CD4-positive, alpha-beta T cell treated with Interferon gamma for 1 hour (primary cell): ENCODE measurements at regions not wholly inside any gene's neighbourhood (a gene's known extent, or its start where the extent isn't known, plus 50 kb on each side); places are given as distances from the start of the nearest gene placed in this dataset.
"Not testable (repeated sequence)": the region's sequence is repeated elsewhere in the genome, so short reads cannot be mapped to it uniquely, and the experiment has no call there.

ENCODE experiments used
- DNase-seq: peaks from one replicate; pipeline ENCODE4 v3.0.0-alpha.2; 2020

GRCh38 chr3:33957176-33957575 is 158.7 kb downstream of the PDCD6IP start:
- no peak for DNase-seq

- DNase-seq = no peak
These were observed 160.2 kb downstream of the PDCD6IP start for GRCh38 chr3:33958661-33959060.

- no peak for DNase-seq
These were observed 164.0 kb downstream of the PDCD6IP start for GRCh38 chr3:33962396-33962795.

GRCh38 chr3:33970180-33970579 is 171.8 kb downstream of the PDCD6IP start:
- DNase-seq = not testable (repeated sequence)

GRCh38 chr3:33971055-33971454 is 172.6 kb downstream of the PDCD6IP start:
- no peak for DNase-seq

- no peak for DNase-seq
These were observed 177.0 kb downstream of the PDCD6IP start for GRCh38 chr3:33975463-33975862.

- no peak for DNase-seq
These were observed 178.8 kb downstream of the PDCD6IP start for GRCh38 chr3:33977227-33977626.

GRCh38 chr3:33980252-33980651 is 181.8 kb downstream of the PDCD6IP start:
- no peak for DNase-seq

GRCh38 chr3:33982269-33982798 is 183.9 kb downstream of the PDCD6IP start:
- no peak for DNase-seq

GRCh38 chr3:33982949-33983348 is 184.5 kb downstream of the PDCD6IP start:
- DNase-seq = not testable (repeated sequence)

- no peak for DNase-seq
These were observed 190.8 kb downstream of the PDCD6IP start for GRCh38 chr3:33989229-33989628.

- DNase-seq = no peak
These were observed 193.2 kb downstream of the PDCD6IP start for GRCh38 chr3:33991673-33992072.

GRCh38 chr3:33993631-33994030 is 195.2 kb downstream of the PDCD6IP start:
- DNase-seq = no peak

- DNase-seq = no peak
These were observed 196.1 kb downstream of the PDCD6IP start for GRCh38 chr3:33994568-33994967.

GRCh38 chr3:34000301-34000700 is 201.9 kb downstream of the PDCD6IP start:
- no peak for DNase-seq

- no peak for DNase-seq
These were observed 202.6 kb downstream of the PDCD6IP start for GRCh38 chr3:34001022-34001421.

- no peak for DNase-seq
These were observed 203.6 kb downstream of the PDCD6IP start for GRCh38 chr3:34001990-34002389.

- DNase-seq = no peak
These were observed 204.2 kb downstream of the PDCD6IP start for GRCh38 chr3:34002569-34003100.

GRCh38 chr3:34005886-34006285 is 207.5 kb downstream of the PDCD6IP start:
- DNase-seq = no peak

- DNase-seq = no peak
These were observed 209.8 kb downstream of the PDCD6IP start for GRCh38 chr3:34008191-34008590.

- DNase-seq = no peak
These were observed 210.7 kb downstream of the PDCD6IP start for GRCh38 chr3:34008836-34009809.

GRCh38 chr3:34011171-34012101 is 213.0 kb downstream of the PDCD6IP start:
- DNase-seq = no peak

GRCh38 chr3:34012102-34012461 is 213.7 kb downstream of the PDCD6IP start:
- no peak for DNase-seq
